ENCODE measurements at regions not wholly inside any gene's neighbourhood (a gene's known extent, or its start where the extent isn't known, plus 50 kb on each side); places are given as distances from the start of the nearest gene placed in this dataset.

DNA sequence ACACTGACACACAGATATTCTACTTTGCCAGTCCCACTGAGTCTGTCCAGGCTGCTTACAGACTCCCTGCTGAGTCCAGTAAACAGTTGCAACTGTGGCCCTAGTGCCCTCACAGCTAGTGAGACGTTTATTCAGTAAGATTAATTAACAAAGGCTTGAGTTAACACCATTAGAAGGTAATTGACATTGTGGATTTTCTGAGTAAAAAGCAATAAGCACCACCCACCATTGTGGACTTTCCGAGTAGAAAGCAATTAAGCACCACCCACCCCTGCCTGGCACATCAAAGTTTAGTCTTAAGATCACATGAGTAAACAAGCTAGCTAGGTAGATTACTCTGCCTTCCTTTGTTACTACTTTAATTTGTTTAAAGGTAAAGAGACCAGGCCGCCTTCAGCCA is 408.6 kb upstream of the IMPG1 start:
- TF ChIP-seq, protein P1, sequence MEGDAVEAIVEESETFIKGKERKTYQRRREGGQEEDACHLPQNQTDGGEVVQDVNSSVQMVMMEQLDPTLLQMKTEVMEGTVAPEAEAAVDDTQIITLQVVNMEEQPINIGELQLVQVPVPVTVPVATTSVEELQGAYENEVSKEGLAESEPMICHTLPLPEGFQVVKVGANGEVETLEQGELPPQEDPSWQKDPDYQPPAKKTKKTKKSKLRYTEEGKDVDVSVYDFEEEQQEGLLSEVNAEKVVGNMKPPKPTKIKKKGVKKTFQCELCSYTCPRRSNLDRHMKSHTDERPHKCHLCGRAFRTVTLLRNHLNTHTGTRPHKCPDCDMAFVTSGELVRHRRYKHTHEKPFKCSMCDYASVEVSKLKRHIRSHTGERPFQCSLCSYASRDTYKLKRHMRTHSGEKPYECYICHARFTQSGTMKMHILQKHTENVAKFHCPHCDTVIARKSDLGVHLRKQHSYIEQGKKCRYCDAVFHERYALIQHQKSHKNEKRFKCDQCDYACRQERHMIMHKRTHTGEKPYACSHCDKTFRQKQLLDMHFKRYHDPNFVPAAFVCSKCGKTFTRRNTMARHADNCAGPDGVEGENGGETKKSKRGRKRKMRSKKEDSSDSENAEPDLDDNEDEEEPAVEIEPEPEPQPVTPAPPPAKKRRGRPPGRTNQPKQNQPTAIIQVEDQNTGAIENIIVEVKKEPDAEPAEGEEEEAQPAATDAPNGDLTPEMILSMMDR (IDR thresholded peaks at IDR 0.05 in 4 of 5, conservative IDR thresholded peaks at IDR 0.05 in 1 of 5), result no peak
- no peak for TF ChIP-seq POLR2A (IDR thresholded peaks at IDR 0.05)

Data from gastrocnemius medialis (tissue), 4 donors.